ENCODE measurements at regions not wholly inside any gene's neighbourhood (a gene's known extent, or its start where the extent isn't known, plus 50 kb on each side); places are given as distances from the start of the nearest gene placed in this dataset.

GRCh38 chr2:208927867-208928266 lies 496.0 kb upstream of the MAP2 start:
- TF ChIP-seq CTCF (IDR thresholded peaks at IDR 0.05), result no peak
- TF ChIP-seq POLR2A (IDR thresholded peaks at IDR 0.05), result no peak

Data from esophagus squamous epithelium (tissue), 4 donors.